ENCODE measurements at regions not wholly inside any gene's neighbourhood (a gene's known extent, or its start where the extent isn't known, plus 50 kb on each side); places are given as distances from the start of the nearest gene placed in this dataset.
"Not testable (repeated sequence)": the region's sequence is repeated elsewhere in the genome, so short reads cannot be mapped to it uniquely, and the experiment has no call there.

DNA sequence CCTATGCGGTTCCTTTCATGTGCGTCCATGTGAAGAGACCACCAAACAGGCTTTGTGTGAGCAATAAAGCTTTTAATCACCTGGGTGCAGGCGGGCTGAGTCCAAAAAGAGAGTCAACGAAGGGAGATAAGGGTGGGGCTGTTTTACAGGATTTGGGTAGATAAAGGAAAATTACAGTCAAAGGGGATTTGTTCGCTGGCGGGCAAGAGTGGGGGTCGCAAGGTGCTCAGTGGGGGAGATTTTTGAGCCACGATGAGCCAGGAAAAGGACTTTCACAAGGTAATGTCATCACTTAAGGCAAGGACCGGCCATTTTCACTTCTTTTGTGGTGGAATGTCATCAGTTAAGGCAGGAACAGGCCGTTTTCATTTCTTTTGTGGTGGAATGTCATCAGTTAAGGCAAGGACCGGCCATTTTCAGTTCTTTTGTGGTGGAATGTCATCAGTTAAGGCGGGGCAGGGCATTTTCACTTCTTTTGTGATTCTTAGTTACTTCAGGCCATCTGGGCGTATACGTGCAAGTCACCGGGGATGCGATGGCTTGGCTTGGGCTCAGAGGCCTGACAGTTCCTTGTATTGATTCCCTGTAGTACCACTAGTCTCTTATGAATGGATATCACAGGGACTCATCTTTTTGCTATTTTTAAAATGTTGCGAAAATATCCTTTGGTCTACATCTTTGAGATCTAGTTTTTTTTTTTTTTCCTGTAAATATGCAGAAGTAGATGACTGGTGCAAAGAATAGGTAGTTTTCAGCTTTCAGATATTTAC, 371.2 kb upstream of the SEMA6A start:
- H3K36me3 ChIP-seq, H3K4me3 ChIP-seq, H3K9me3 ChIP-seq, DNase-seq, H3K27me3 ChIP-seq: not testable (repeated sequence)

DNA sequence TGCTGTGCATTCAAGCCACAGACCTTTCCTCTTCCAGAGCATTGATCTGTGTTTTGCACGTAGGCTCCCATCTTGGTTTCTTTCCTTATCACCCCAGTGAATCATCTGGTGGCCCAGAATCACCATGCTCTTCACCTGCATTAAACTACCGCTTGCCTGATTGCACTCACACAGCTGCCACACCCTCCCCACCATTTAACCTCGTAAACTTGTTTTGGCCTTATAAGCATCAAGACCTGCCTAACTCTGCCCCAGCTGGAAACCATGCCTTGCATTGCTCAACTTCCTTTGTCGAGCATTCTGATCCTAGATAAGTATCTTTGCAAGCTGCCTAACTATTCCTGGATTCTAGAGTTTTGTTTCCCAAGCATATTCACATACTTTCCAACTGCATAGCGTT, 369.6 kb upstream of the SEMA6A start:
- no peaks in the 10 kb centered on the region for H3K36me3 ChIP-seq
- H3K9me3 ChIP-seq: no peaks in the 10 kb centered on the region
- no peaks in the 10 kb centered on the region for H3K27me3 ChIP-seq
- DNase-seq: no peak
- no peak overlapping the region for H3K4me3 ChIP-seq

DNA sequence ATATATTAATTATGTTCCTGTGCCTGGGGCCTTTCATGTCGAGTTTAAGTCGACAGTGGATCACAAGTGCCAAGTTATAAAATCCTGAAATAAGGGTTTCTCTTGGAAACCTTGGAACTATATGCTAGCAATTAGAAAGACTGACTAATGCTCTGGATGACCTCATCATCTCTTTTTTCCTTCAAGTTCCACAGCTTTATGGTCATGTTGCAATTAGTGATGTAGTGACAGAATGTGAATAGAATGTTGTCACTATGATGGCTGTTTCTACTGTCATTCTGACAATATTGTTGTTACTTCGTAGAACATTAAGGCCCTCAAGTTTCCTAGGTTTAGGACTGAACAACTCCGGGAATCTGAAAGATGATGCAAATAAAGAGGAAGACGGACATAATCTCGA, 368.0 kb upstream of the SEMA6A start:
- no peak overlapping the region for H3K4me3 ChIP-seq
- no peaks in the 10 kb centered on the region for H3K9me3 ChIP-seq
- H3K36me3 ChIP-seq: no peaks in the 10 kb centered on the region
- no peaks in the 10 kb centered on the region for H3K27me3 ChIP-seq
- no peak for DNase-seq

DNA sequence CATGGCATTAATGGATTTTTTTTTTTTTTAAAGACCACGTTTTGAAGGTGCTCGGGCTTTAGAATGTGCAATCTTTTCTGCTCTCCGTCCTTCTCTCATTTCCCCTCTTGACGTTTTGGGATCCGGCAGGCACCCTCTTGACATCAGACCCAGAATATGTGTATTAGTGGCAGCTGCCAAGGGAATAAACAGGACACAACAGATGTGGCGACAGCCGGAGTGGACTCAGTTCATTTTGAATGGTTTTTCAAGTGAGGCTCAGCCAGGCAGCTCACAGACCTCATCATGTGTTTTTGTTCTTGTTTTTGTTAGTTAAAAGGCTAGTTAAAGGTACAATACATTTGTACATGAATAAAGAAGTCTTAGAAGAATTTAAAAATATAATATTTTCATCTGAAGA, 365.0 kb upstream of the SEMA6A start:
- no peak overlapping the region for H3K4me3 ChIP-seq
- H3K36me3 ChIP-seq: no peaks in the 10 kb centered on the region
- no peaks in the 10 kb centered on the region for H3K27me3 ChIP-seq
- H3K9me3 ChIP-seq: no peaks in the 10 kb centered on the region
- no peak for DNase-seq

DNA sequence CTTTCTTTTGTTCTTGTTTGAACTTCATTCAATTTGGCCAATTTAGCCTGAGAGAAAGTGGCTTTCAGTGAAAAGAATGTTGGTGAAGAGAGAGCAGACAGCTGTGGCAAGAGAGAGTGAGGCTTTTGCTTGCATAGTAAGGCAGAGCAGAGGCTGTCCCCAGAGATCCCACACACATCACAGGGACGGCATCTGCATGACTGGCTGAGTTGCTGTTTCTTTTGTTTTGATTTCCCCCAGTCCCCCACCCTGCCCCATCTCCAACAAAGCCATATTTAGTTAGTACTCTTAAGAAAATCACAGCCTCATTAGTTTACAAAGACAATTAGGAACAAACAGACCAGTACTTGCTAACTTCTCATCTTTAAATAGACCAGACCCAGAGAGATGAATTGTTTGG, 363.9 kb upstream of the SEMA6A start:
- no peaks in the 10 kb centered on the region for H3K9me3 ChIP-seq
- H3K36me3 ChIP-seq: no peaks in the 10 kb centered on the region
- DNase-seq: no peak
- H3K4me3 ChIP-seq: no peak overlapping the region
- no peaks in the 10 kb centered on the region for H3K27me3 ChIP-seq

DNA sequence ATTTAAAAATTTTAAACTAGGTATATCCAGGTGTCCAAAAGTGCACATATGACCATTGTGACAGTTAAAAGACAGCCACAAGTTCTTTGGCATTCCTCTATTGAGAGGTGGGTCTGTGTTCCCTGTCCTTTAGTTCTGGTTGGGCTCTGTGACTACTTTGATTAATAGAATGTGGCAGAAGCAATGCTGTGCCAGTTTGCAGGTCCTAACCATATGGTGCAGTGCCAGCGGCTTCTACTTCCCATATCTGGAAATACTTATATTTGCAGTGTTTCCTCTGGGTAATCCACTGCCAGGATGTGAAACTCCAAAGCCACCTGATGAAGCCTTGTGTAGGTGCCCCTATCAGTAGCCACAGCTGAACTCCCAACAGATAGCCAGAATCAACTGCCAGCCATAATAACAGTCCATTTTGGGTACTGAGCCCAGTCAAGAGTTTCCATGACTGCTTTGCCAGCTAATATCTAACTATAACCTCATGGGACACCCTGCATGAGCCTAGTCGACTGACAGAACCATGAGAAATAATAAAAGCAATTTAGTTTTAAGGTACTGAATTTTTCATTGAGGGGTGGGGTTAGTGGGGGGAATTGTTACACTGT, 361.0 kb upstream of the SEMA6A start:
- H3K36me3 ChIP-seq: no peaks in the 10 kb centered on the region
- no peaks in the 10 kb centered on the region for H3K27me3 ChIP-seq
- H3K9me3 ChIP-seq: no peaks in the 10 kb centered on the region
- no peak for DNase-seq
- H3K4me3 ChIP-seq: no peak overlapping the region

DNA sequence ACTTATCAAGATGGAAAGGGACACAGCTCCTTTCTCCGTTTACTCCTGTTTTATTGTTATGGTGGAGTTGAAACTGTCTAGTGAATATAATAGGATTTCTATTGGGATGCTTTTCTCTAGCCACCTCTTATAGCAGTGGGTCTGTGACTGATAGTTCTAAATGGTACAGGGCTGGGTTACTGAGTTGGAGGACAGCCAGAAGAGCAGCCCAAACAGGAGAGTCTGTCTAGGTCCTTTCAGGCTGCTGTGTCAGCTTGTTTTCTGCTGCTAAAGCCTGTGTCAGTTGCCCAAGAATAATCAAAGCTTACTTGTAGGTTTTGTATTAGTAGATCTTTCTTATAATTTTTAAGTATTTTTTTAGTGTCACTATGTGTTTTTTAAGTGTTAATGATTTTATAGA, 356.0 kb upstream of the SEMA6A start:
- Histone ChIP-seq H3K9me3 (no peaks in the 10 kb centered on the region), H3K27me3 (no peaks in the 10 kb centered on the region; the same call in 1 of the 2 replicates), H3K36me3 (no peaks in the 10 kb centered on the region), H3K4me3 (no peak overlapping the region)
- DNase-seq: no peak

DNA sequence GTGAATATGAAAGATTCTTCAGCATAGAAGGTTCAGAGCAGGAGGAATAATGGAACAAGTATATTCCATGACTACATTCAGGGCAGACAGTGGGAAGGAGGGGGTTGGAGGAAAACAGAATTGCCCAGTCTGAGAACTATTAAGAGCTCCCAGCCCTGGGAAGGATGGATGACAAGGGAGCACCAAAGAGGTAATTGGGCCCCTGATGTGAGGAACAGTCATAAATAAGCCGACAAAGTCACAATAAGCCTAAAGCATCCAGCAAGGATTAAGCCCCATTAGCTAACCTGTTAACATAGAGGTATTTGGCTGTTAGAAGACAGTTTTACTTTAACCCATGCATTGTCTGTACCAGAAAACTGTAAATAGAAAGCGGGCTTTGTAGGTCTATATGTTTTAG, 348.7 kb upstream of the SEMA6A start:
- DNase-seq: no peak
- Histone ChIP-seq H3K27me3 (no peaks in the 10 kb centered on the region), H3K36me3 (no peaks in the 10 kb centered on the region), H3K9me3 (no peaks in the 10 kb centered on the region), H3K4me3 (no peak overlapping the region)

DNA sequence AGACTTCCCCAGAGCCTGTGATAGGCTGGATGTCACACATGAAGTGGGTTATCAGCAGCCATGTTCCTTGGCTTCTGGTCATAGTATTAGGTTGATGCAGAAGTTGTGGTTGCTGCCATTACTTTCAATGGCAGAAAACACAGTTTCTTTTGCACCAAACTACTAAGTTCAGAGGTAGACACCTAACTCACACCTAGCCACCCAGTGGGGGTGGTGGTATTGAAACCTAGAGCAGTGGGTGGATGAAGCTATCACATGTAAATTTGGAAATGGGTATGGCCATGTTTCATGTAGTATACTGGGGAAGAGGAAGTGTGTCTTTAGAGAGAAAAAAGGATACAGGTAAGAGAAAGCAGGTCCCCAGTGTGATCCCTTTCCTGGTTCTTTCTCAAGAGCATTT, 347.9 kb upstream of the SEMA6A start:
- no peak for DNase-seq
- no peaks in the 10 kb centered on the region for H3K36me3 ChIP-seq
- no peaks in the 10 kb centered on the region for H3K9me3 ChIP-seq
- no peak overlapping the region for H3K4me3 ChIP-seq
- H3K27me3 ChIP-seq: no peaks in the 10 kb centered on the region

DNA sequence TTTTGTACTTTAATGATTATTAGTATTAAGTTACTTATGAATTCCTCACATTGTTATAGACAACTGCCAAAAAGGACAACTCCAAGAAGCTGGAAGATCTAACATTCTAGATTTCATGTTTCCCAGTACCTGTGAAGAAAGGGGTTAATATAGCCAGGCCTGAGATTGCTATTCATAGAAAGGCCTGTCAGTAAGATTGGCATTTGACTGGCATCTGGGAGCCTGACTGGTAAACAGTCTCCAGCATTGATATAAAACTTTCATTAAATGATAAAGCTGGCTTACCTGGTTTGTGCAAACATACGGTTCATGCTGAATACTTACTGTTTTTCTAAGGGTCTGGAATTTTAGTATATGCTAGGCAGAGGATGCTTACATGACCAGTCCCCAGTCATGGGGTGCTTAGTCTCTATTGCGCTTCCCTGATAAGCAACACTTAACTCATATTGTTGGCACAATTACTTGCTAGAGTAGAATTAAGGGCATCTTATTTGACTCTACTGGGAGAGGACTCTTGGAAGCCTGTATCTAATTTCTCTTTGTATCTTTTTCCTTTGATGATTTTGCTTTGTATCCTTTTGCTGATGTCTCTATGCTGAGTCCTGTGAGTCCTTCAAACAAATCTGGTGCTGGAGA, 340.4 kb upstream of the SEMA6A start:
- DNase-seq: no peak
- Histone ChIP-seq H3K4me3 (no peak overlapping the region), H3K27me3 (no peaks in the 10 kb centered on the region), H3K9me3 (no peaks in the 10 kb centered on the region), H3K36me3 (no peaks in the 10 kb centered on the region)

DNA sequence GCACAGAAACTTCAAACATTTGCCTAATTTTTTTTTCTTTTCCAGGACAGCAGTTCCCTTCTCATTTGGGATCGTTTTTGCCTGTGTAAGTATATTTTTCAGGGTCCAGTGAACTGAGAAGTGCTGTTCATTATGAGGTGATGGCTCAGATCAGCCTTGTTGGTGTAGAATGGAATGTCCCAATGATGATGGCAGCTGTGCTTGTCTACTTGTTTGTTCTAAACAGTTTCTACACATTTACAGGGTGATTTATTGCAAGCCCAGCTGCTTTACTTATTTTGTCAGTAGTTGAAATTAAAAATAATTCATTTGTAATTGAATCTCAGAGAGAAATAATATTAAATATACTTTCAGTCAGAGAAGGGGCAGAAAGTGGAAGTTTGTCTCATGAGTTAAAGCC, 337.6 kb upstream of the SEMA6A start:
- H3K27me3 ChIP-seq: no peaks in the 10 kb centered on the region
- no peak overlapping the region for H3K4me3 ChIP-seq
- H3K36me3 ChIP-seq: no peaks in the 10 kb centered on the region
- no peak for DNase-seq
- H3K9me3 ChIP-seq: no peaks in the 10 kb centered on the region

DNA sequence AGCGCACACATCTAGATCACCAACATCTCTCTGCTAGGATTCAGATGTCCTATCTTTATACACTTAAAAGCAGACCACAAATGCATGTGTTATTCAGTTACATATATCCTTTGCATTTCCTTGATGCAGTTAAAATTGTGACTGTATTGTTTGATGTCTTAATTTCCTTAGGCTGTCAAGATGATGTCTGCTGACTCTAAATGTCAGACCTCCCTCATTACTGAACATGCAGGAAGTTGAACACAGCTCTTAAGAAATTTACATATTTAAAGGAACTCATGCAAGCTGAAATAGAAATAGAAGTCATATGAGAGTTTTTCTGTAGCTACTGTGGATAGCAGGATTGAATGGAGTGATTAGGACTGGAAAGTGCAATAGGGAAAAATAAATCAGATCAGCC, 336.5 kb upstream of the SEMA6A start:
- Histone ChIP-seq H3K36me3 (no peaks in the 10 kb centered on the region), H3K9me3 (no peaks in the 10 kb centered on the region), H3K27me3 (no peaks in the 10 kb centered on the region), H3K4me3 (no peak overlapping the region)
- no peak for DNase-seq

DNA sequence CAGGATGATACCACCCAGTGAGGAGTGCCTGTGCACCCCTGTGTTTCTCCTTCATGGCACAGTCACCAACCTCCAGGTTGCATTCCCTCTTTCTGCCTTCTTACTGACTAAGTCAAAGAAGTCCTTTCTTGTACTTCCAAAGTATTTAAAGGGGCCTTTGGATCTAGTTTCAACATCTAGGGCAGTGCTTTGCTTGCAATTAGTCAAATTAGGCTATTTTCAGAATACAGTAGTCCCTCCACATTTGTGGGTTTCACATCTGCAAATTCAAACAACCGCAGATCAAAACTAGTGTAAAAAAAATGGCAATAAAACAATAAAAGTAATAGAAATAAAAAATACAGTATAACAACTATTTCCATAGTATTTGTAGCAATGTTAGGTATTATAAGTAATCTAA, 333.9 kb upstream of the SEMA6A start:
- H3K36me3 ChIP-seq: no peaks in the 10 kb centered on the region
- no peaks in the 10 kb centered on the region for H3K27me3 ChIP-seq
- no peak for DNase-seq
- H3K9me3 ChIP-seq: no peaks in the 10 kb centered on the region
- H3K4me3 ChIP-seq: no peak overlapping the region

DNA sequence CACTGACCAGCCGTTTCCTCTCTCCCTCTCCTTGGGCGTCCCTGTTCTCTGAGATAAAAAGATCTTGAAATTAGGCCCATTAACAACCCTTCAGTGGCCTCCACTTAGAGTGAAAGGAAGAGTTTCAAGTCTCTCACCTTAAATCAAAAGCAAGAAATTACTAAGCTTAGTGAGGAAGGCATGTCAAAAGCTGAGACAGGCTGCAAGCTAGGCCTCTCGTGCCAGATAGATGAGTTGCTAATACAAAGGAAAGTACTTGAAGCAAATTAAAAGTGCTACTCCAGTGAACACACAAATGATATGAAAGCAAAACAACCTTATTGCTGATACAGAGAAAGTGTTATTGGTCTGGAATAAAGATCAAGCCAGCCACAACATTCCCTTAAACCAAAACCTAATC, 331.3 kb upstream of the SEMA6A start:
- Histone ChIP-seq H3K36me3 (no peaks in the 10 kb centered on the region), H3K9me3 (no peaks in the 10 kb centered on the region), H3K27me3 (no peaks in the 10 kb centered on the region), H3K4me3 (no peak overlapping the region)
- DNase-seq: no peak

DNA sequence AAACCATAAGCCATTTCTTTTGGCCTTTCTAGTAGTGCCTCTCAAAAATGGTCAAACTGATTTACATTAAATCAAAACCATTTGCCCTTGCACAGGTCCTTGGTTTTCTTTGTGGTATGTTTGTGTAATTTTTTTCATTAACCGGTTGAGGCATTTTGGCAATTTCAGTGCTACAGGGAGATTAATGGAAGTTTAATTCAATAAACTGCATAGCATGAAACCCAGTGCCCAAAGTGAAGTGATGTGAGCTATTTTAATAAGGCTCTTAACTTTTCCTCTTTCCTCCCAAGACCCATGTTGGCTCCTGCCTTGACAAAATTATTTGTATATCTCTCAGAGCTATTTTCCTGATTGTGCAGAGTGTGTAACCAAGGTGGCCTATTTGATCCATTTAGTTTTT, 326.2 kb upstream of the SEMA6A start:
- no peaks in the 10 kb centered on the region for H3K27me3 ChIP-seq
- no peaks in the 10 kb centered on the region for H3K9me3 ChIP-seq
- no peaks in the 10 kb centered on the region for H3K36me3 ChIP-seq
- no peak for DNase-seq
- no peak overlapping the region for H3K4me3 ChIP-seq

DNA sequence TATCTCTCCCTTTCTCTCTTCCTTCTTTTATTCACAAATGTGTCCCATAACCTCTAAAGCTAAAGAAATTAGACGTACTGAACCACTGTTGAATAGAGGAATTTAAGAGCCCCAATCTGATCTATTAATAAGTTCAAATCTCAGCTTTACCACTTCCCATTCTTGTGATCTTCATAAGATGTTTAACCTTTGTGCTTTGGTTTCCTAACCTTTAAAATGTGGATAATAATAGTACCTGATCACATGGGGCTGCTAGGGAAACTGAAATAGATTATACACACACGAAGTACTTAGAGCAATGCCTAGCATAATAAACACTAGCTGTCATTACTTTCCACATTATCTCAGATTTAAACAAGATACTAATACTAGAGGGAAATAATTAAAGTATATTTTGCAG, 324.3 kb upstream of the SEMA6A start:
- DNase-seq: no peak
- no peaks in the 10 kb centered on the region for H3K9me3 ChIP-seq
- H3K27me3 ChIP-seq: no peaks in the 10 kb centered on the region

DNA sequence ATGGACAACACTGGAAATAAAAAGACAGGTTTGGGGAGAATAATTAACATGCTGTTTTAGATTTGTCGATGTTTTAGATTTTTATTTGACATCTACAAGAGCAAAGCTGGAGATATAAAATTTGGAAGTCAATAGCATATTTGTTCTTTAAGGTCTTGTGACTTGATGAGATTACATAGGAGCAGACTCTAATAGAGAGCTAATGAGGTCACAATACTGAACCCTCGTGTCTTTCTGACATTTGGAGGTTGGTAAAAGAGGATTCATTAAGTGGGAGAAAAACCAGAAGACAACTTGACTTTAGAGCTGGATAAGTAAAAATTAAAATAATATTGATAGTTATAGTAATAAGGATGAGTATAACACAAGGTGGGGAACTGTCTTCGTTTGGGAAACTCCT, 322.7 kb upstream of the SEMA6A start:
- Histone ChIP-seq H3K9me3 (no peaks in the 10 kb centered on the region), H3K27me3 (no peaks in the 10 kb centered on the region), H3K4me3 (no peak overlapping the region), H3K36me3 (no peaks in the 10 kb centered on the region)
- no peak for DNase-seq

More for the DNA sequence above, 324.3 kb upstream of the SEMA6A start:
- no peak overlapping the region for H3K4me3 ChIP-seq
- H3K36me3 ChIP-seq: no peaks in the 10 kb centered on the region

DNA sequence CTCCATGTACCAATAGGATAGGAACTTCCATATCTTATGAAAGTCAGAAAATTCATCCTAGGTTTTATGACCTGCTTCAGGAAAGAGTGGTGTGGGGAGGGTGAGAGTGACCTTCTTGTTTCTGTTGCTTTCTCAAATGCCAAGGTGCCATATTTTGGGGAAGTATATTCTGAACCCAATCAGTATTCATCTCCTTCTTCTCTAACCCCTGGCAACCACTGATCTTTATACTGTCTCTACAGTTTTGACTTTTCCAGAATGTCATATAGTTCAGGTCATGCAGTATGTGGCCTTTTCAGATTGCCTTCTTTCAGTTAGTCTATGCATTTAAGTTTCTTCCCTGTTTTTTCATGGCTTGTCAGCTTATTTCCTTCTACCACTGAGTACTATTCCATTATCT, 321.4 kb upstream of the SEMA6A start:
- no peaks in the 10 kb centered on the region for H3K27me3 ChIP-seq
- no peak overlapping the region for H3K4me3 ChIP-seq
- H3K9me3 ChIP-seq: no peaks in the 10 kb centered on the region
- DNase-seq: no peak
- no peaks in the 10 kb centered on the region for H3K36me3 ChIP-seq
